Smooth muscle cell (in vitro differentiated cells): ENCODE measurements at regions not wholly inside any gene's neighbourhood (a gene's known extent, or its start where the extent isn't known, plus 50 kb on each side); places are given as distances from the start of the nearest gene placed in this dataset.

Experiments used
- DNase-seq: peaks from one replicate; lab custom pipeline; 2025; ENCODE audit not compliant: unreplicated experiment; lab: John Stamatoyannopoulos, UW
- H2AFZ ChIP-seq: fragments of 200-600 bp; sonication (generic); 2 replicates; pipeline ENCODE4 v1.6.0; 2016; ENCODE audit warnings: antibody characterized with exemption, low read depth, mild to moderate bottlenecking
- H3F3A ChIP-seq: fragments of 200-600 bp; sonication (generic); 2 replicates; pipeline ENCODE4 v1.6.0; 2017; ENCODE audit warnings: antibody characterized with exemption, low read depth
- H3K27ac ChIP-seq: fragments of 200-600 bp; sonication (generic); 2 replicates; pipeline ENCODE4 v1.5.1; 2016; ENCODE audit warnings: low read depth, mild to moderate bottlenecking
- H3K27me3 ChIP-seq: fragments of 200-600 bp; sonication (generic); 2 replicates; pipeline ENCODE4 v1.6.1; 2016; ENCODE audit warnings: low read depth, mild to moderate bottlenecking
- H3K36me3 ChIP-seq: fragments of 200-600 bp; sonication (generic); 2 replicates; pipeline ENCODE4 v1.5.1; 2016; ENCODE audit warnings: low read depth
- H3K4me1 ChIP-seq: fragments of 200-600 bp; sonication (generic); 2 replicates; pipeline ENCODE4 v1.5.1; 2016; ENCODE audit warnings: low read depth
- H3K4me2 ChIP-seq: fragments of 200-600 bp; sonication (generic); 2 replicates; pipeline ENCODE4 v1.6.0; 2016; ENCODE audit warnings: mild to moderate bottlenecking
- H3K4me3 ChIP-seq: fragments of 200-600 bp; sonication (generic); 2 replicates; pipeline ENCODE4 v1.5.1; 2016; ENCODE audit warnings: mild to moderate bottlenecking
- H3K79me2 ChIP-seq: fragments of 200-600 bp; sonication (generic); 2 replicates; pipeline ENCODE4 v1.6.0; 2016; ENCODE audit warnings: low read depth, mild to moderate bottlenecking
- H3K9ac ChIP-seq: fragments of 200-600 bp; sonication (generic); 2 replicates; pipeline ENCODE4 v1.6.0; 2016; ENCODE audit warnings: low read depth
- H3K9me3 ChIP-seq: fragments of 200-600 bp; sonication (generic); replicated peaks from 2 replicates; pipeline ENCODE4 v1.5.1; 2016; ENCODE audit warnings: low read depth
- H4K20me1 ChIP-seq: fragments of 200-600 bp; sonication (generic); 2 replicates; pipeline ENCODE4 v1.6.0; 2016; ENCODE audit warnings: low read depth
- CTCF ChIP-seq: fragments of 200-600 bp; sonication (generic); IDR thresholded peaks from 2 replicates; pipeline ENCODE4 v1.5.1; 2017; ENCODE audit warnings: borderline replicate concordance, mild to moderate bottlenecking, antibody characterized with exemption; ENCODE audit not compliant: insufficient read depth, poor library complexity, severe bottlenecking
- WGBS: methylation state at CpG from one replicate; pipeline ENCODE4 v1.1.7; 2016; ENCODE audit warnings: low lambda C conversion rate; 5-methylcytosine and 5-hydroxymethylcytosine counted together

- H3K9ac ChIP-seq: no peak overlapping the region
- H3K36me3 ChIP-seq: no peaks in the 10 kb centered on the region
- H3K27ac ChIP-seq: no peak overlapping the region
- 96% methylated on average over 3 of the region's 3 CpGs for WGBS
- no peaks in the 10 kb centered on the region for H3K9me3 ChIP-seq
- no peaks in the 10 kb centered on the region for H3K4me1 ChIP-seq
- TF ChIP-seq CTCF: no peak
- H3K4me3 ChIP-seq: no peak overlapping the region
- H4K20me1 ChIP-seq: no peaks in the 10 kb centered on the region
- no peaks in the 10 kb centered on the region for H3K27me3 ChIP-seq
- H2AFZ ChIP-seq: no peak overlapping the region
- no peaks in the 10 kb centered on the region for H3F3A ChIP-seq
- DNase-seq: no peak
- no peaks in the 10 kb centered on the region for H3K79me2 ChIP-seq
- H3K4me2 ChIP-seq: no peak overlapping the region
Measured at GRCh38 chr2:147558620-147559019, 286.2 kb upstream of the ACVR2A start.

- no peak overlapping the region for H3K4me2 ChIP-seq
- no peak overlapping the region for H3K9ac ChIP-seq
- H3K4me1 ChIP-seq: no peaks in the 10 kb centered on the region
- H3K4me3 ChIP-seq: no peak overlapping the region
- no peak for TF ChIP-seq CTCF
- H4K20me1 ChIP-seq: no peaks in the 10 kb centered on the region
- no peaks in the 10 kb centered on the region for H3K36me3 ChIP-seq
- H3K27me3 ChIP-seq: no peaks in the 10 kb centered on the region
- no peak overlapping the region for H3K27ac ChIP-seq
- no peaks in the 10 kb centered on the region for H3K9me3 ChIP-seq
- no peak for DNase-seq
- WGBS: 94% methylated on average over 5 of the region's 5 CpGs
- no peaks in the 10 kb centered on the region for H3K79me2 ChIP-seq
- no peak overlapping the region for H2AFZ ChIP-seq
- H3F3A ChIP-seq: no peaks in the 10 kb centered on the region
Measured at GRCh38 chr2:147554521-147555107, 290.2 kb upstream of the ACVR2A start.

- no peak for TF ChIP-seq CTCF
- H3K4me3 ChIP-seq: no peak overlapping the region
- H3K79me2 ChIP-seq: no peaks in the 10 kb centered on the region
- no peak overlapping the region for H3K4me2 ChIP-seq
- 76% methylated on average over 6 of the region's 6 CpGs for WGBS
- H3K9ac ChIP-seq: no peak overlapping the region
- no peaks in the 10 kb centered on the region for H3K9me3 ChIP-seq
- no peaks in the 10 kb centered on the region for H4K20me1 ChIP-seq
- no peak overlapping the region for H2AFZ ChIP-seq
- H3K27me3 ChIP-seq: no peaks in the 10 kb centered on the region
- no peak overlapping the region for H3K27ac ChIP-seq
- no peaks in the 10 kb centered on the region for H3K36me3 ChIP-seq
- H3K4me1 ChIP-seq: no peaks in the 10 kb centered on the region
- no peak for DNase-seq
- H3F3A ChIP-seq: no peaks in the 10 kb centered on the region
Measured at GRCh38 chr2:147553775-147554271, 291.0 kb upstream of the ACVR2A start.
